SK-MEL-5 (cell line): ENCODE measurements at regions not wholly inside any gene's neighbourhood (a gene's known extent, or its start where the extent isn't known, plus 50 kb on each side); places are given as distances from the start of the nearest gene placed in this dataset.
A peak's percentile ranks its signal among the peaks of the same experiment; 100 is the strongest.

Experiments
- DNase-seq: peaks from one replicate; pipeline ENCODE4 v3.0.0-alpha.2; 2016; ENCODE audit warnings: low read depth, low spot score
- in situ Hi-C: cut with HindIII; loops from 2 replicates; pipeline ENCODE4 v1.10.0; 2016; ENCODE audit warnings: low sequenced_read_pairs, high pct_unique_total_duplicates, low pct_unique_long_range_greater_than_20kb

GRCh38 chr9:74321396-74321795 lies 175.7 kb upstream of the RORB start:
- in situ Hi-C loops = no loop called here
- no peak for DNase-seq

DNA sequence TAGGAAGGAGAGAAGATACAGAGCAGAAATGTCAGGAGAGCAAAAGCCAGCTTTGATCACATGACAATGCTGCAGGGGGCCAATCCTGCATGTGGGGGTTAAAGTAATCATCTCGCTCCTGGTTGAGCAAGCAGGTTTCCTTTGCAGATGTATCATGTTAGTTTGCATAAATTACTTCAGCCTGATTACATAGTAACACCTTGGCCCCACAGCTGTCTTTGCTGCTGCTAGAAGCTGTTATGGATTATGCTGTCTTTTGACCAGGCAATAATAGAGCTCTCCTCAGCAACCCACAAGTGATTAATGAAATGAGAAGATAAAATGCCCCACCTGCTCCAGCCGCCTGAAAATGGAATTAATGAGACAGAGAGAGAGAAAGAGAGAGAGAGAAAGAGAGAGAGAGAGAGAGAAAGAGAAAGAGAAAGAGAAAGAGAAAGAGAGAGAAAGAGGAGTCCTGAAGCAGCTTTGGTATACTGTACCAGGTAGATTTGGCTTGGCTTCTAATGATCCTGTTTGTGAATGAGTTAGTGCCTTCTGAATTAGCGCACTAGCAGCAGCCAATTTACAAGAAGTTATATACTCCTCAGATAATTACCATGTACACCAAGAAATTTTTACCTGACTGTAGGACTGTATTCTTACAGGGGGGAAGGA lies 174.3 kb upstream of the RORB start:
- in situ Hi-C loops = no loop called here
- no peak for DNase-seq

- DNase-seq = no peak
Observed at GRCh38 chr9:74330487-74331214, 166.5 kb upstream of the RORB start.

GRCh38 chr9:74331607-74332006 lies 165.5 kb upstream of the RORB start:
- in situ Hi-C loops = no loop called here
- DNase-seq = no peak

More at GRCh38 chr9:74330487-74331214, 166.5 kb upstream of the RORB start:
- in situ Hi-C loops = no loop called here

- no peak for DNase-seq
- in situ Hi-C loops = no loop called here
Observed at GRCh38 chr9:74333384-74334032, 163.6 kb upstream of the RORB start.

GRCh38 chr9:74334271-74334670 lies 162.9 kb upstream of the RORB start:
- no peak for DNase-seq
- in situ Hi-C loops = no loop called here

DNA sequence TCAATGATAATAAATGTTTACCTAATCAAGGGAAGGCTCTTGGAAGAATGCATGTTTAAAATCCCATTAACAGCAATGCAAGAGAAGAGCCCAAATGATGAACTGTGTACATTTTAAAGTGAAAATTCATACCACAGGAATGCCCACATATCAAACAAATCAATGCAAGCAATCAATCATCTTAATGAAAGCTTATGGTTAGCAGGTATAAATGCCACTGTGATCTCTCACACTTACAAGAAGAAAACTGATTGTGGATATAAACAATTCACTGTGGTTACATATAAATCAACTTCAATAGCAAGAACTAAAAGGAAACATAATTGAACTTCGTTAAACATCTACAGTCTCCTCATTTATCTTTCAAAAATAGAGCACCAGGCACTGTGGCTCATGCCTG lies 161.0 kb upstream of the RORB start:
- in situ Hi-C loops = no loop called here
- DNase-seq = no peak

GRCh38 chr9:74348777-74349176 lies 148.4 kb upstream of the RORB start:
- DNase-seq = no peak
- in situ Hi-C loops = no loop called here

- in situ Hi-C loops = no loop called here
- DNase-seq = no peak
Observed at GRCh38 chr9:74355107-74355506, 142.0 kb upstream of the RORB start.

GRCh38 chr9:74357577-74357976 lies 139.6 kb upstream of the RORB start:
- in situ Hi-C loops = no loop called here
- DNase-seq = no peak

GRCh38 chr9:74358959-74359358 lies 138.2 kb upstream of the RORB start:
- in situ Hi-C loops = no loop called here
- DNase-seq = no peak

DNA sequence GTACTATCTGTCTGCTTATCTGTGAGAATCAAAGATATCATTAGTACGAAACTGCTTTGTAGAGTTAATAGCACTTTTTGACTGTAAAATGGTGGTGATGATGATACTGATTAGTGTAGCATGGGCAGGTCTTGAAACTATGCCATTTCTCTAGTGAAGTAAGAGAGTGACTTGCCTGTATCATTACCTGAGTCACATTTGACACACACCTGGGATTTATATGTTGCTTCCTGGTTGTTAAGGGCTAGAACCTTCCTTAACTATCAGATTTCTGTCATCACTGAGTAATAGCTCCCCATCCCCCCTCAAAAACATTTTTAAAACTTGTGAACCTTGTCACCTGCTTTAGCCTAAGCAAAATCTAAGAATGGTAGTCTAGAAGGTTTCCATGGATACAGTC lies 135.6 kb upstream of the RORB start:
- in situ Hi-C loops = no loop called here
- no peak for DNase-seq

DNA sequence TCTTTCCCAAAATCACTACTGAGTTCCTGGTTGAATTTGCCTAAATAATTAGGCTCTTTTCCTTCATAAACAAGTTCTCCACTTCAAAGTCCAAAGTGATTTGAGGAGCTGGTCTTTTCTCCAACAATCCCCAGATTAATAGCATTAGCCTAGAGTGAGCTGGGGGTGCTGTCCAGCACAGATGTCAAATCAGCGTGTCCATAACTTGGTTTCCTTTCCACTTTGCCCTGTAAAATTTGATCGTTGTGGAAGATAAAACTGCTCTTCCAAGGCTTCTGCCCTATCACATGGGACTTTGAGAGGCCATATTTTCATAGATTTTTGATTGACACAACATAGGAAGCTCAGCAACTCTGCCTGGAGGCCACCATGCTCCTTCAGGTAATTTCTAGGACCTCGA lies 134.7 kb upstream of the RORB start:
- no peak for DNase-seq
- in situ Hi-C loops = no loop called here

GRCh38 chr9:74366111-74366510 lies 131.0 kb upstream of the RORB start:
- no peak for DNase-seq
- in situ Hi-C loops = no loop called here

- no peak for DNase-seq
- in situ Hi-C loops = no loop called here
Observed at GRCh38 chr9:74369844-74370243, 127.3 kb upstream of the RORB start.

- in situ Hi-C loops = no loop called here
- no peak for DNase-seq
Observed at GRCh38 chr9:74373348-74373747, 123.8 kb upstream of the RORB start.

DNA sequence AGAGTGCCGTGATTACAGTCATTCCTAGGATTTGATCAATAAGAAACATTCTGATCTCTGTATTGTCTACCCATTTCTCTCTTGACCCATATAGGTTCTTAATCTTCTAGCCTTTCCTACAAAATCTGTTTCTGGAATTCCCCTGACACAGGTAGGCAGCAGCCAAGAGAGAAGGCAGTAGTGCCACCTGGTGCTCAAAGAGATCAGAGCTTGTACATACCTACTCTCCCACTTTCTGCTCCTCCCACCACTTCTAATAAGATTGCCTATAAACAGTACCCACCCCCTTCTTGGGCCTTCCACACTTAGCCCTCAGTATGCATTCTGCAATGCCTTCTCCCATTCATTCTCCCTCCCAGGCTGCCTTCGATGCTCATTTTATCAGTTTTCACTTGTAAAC lies 117.4 kb upstream of the RORB start:
- DNase-seq = peak; percentile 69
- in situ Hi-C loops = no loop called here

DNA sequence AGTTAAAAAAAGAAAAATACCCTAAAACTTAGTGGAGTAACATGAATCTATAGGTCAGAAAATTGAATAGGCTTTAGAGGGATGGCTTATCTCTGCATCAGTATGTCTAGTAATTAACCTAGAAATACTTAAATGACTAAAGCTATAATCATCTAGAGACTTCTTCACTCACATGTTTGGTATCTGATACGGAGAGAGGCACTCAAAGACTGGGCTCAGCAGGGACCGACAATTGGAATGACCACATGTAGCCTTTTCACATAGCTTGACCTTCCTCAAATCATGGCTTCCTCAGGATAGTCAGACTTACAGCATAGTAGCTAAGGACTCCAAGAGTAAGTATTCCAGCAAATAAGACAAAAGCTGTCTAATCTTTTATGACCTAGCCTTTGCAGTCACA lies 105.3 kb upstream of the RORB start:
- in situ Hi-C loops = no loop called here

DNA sequence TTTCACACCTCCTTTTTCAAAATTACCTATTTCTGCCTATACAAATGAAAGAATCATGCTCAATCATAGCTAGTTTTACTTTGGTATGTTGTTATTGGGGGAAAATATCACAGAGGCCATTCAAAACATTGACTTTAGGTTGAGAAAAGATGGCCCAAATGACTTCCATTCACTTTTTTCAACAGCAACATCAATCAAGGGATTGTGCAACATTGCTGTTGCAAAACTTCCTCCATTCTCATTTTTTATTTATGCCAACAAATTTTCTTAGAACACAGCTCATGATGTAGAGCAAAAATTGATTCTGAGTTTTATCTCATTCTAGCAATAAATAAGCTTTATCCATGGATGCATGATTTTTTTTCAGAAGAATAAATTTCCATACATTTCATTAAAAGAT lies 93.6 kb upstream of the RORB start:
- DNase-seq = no peak
- in situ Hi-C loops = no loop called here

More for the DNA sequence above, 105.3 kb upstream of the RORB start:
- DNase-seq = no peak
